ENCODE measurements at regions not wholly inside any gene's neighbourhood (a gene's known extent, or its start where the extent isn't known, plus 50 kb on each side); places are given as distances from the start of the nearest gene placed in this dataset.

- H3K4me1 ChIP-seq (ENCODE audit: insufficient read depth), result no peaks in the 10 kb centered on the region
- no peak overlapping the region for H3K4me3 ChIP-seq
- DNase-seq, result no peak
- intact Hi-C loops (cut with DNase I), result no loop called here
- H3K27ac ChIP-seq, result no peak overlapping the region
- no peaks in the 10 kb centered on the region for H3K27me3 ChIP-seq
- no peaks in the 10 kb centered on the region for H3K36me3 ChIP-seq
- no peaks in the 10 kb centered on the region for H3K9me3 ChIP-seq
- WGBS, 3 donors, result 19 to 41% (median 23%) methylated on average over 3 of the region's 3 CpGs
- no peak for TF ChIP-seq CTCF (IDR thresholded peaks at IDR 0.05)
- TF ChIP-seq EP300 (IDR thresholded peaks at IDR 0.05), result no peak
- TF ChIP-seq POLR2A (IDR thresholded peaks at IDR 0.05), result no peak
Measured at GRCh38 chr3:81433675-81434074, 327.8 kb downstream of the GBE1 start.

- H3K27ac ChIP-seq, result no peak overlapping the region
- 91 to 96% (median 94%) methylated on average over 2 of the region's 2 CpGs for WGBS, 3 donors
- no peak for TF ChIP-seq EP300 (IDR thresholded peaks at IDR 0.05)
- no peak for TF ChIP-seq CTCF (IDR thresholded peaks at IDR 0.05)
- no peak for TF ChIP-seq POLR2A (IDR thresholded peaks at IDR 0.05)
- no peaks in the 10 kb centered on the region for H3K9me3 ChIP-seq
- no peak overlapping the region for H3K4me3 ChIP-seq
- DNase-seq, result no peak
- no peaks in the 10 kb centered on the region for H3K36me3 ChIP-seq
- intact Hi-C loops (cut with DNase I), result no loop called here
- no peaks in the 10 kb centered on the region for H3K4me1 ChIP-seq (ENCODE audit: insufficient read depth)
- H3K27me3 ChIP-seq, result no peaks in the 10 kb centered on the region
Measured at GRCh38 chr3:81432456-81432855, 329.0 kb downstream of the GBE1 start.

GRCh38 chr3:81426826-81427577 is 334.4 kb downstream of the GBE1 start:
- TF ChIP-seq EP300 (IDR thresholded peaks at IDR 0.05), result no peak
- TF ChIP-seq POLR2A (IDR thresholded peaks at IDR 0.05), result no peak
- TF ChIP-seq CTCF (IDR thresholded peaks at IDR 0.05), result no peak
- H3K4me1 ChIP-seq (ENCODE audit: insufficient read depth), result no peaks in the 10 kb centered on the region
- no peaks in the 10 kb centered on the region for H3K9me3 ChIP-seq
- DNase-seq, result no peak
- intact Hi-C loops (cut with DNase I), result no loop called here
- no peak overlapping the region for H3K4me3 ChIP-seq
- H3K36me3 ChIP-seq, result no peaks in the 10 kb centered on the region
- 93 to 96% (median 94%) methylated on average over 6 of the region's 6 CpGs for WGBS, 3 donors
- no peaks in the 10 kb centered on the region for H3K27me3 ChIP-seq
- H3K27ac ChIP-seq, result no peak overlapping the region

GRCh38 chr3:81425198-81425868 is 336.1 kb downstream of the GBE1 start:
- H3K9me3 ChIP-seq, result no peaks in the 10 kb centered on the region
- no peak for TF ChIP-seq CTCF (IDR thresholded peaks at IDR 0.05)
- TF ChIP-seq EP300 (IDR thresholded peaks at IDR 0.05), result no peak
- TF ChIP-seq POLR2A (IDR thresholded peaks at IDR 0.05), result no peak
- 77 to 86% (median 81%) methylated on average over 5 of the region's 5 CpGs for WGBS, 3 donors
- no peak for DNase-seq
- no peaks in the 10 kb centered on the region for H3K4me1 ChIP-seq (ENCODE audit: insufficient read depth)
- H3K4me3 ChIP-seq, result no peak overlapping the region
- no peaks in the 10 kb centered on the region for H3K36me3 ChIP-seq
- no peak overlapping the region for H3K27ac ChIP-seq
- intact Hi-C loops (cut with DNase I), result no loop called here
- no peaks in the 10 kb centered on the region for H3K27me3 ChIP-seq

Measured in ovary (tissue), 7 donors.